Activated T-helper 1 cell treated with anti-CD3 and anti-CD28 coated beads, Interleukin-2, amount 50 U/mL, for 16 hours (primary cell): ENCODE measurements at regions not wholly inside any gene's neighbourhood (a gene's known extent, or its start where the extent isn't known, plus 50 kb on each side); places are given as distances from the start of the nearest gene placed in this dataset.

Source experiments
- DNase-seq, 2 donors: peaks; one replicate each; pipeline ENCODE4 v3.0.0-alpha.2; 2020; ENCODE audit warnings: low read depth in 1 of 2, low spot score in 1 of 2

DNA sequence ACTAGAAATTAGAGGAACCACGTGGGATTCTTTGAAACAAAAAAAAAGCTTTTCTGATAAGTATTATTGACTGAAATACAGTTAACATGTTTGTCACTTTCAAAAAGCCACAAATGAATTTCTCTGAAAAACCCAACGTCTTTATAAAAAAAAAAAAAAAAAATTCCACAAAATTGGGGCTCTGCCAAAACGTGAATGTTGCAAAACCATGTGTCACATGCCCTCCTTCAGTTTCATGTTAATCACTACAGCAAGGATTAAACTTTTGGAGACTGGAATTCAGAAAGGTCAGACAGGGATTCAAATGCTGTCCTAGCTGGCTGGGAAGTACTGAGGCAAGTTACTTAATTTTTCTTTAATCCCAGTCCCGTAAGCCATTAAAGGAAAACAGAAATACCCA lies 278.0 kb upstream of the KLF14 start:
- DNase-seq: no peak

GRCh38 chr7:131012477-131013031 lies 278.5 kb upstream of the KLF14 start:
- no peak for DNase-seq

- no peak for DNase-seq
These were observed 279.7 kb upstream of the KLF14 start for GRCh38 chr7:131013716-131014115.

GRCh38 chr7:131014906-131015656 lies 281.1 kb upstream of the KLF14 start:
- DNase-seq: no peak

DNA sequence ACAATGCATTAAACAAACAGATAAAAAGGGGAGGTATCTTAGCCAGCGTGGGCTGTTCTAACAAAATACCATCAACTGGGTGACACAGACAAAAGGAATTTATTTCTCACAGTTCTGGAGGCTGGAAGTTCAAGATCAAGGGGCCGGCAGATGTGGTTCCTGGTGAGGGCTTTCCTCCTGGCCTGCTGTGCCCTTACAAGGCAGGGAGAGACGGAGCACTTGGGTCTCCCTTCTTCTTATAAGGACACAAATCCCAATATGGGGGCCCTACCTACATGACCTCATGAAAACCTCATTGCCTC lies 281.6 kb upstream of the KLF14 start:
- no peak for DNase-seq

- no peak for DNase-seq
These were observed 282.2 kb upstream of the KLF14 start for GRCh38 chr7:131016230-131016629.

- DNase-seq: no peak
These were observed 285.3 kb upstream of the KLF14 start for GRCh38 chr7:131019351-131019750.

DNA sequence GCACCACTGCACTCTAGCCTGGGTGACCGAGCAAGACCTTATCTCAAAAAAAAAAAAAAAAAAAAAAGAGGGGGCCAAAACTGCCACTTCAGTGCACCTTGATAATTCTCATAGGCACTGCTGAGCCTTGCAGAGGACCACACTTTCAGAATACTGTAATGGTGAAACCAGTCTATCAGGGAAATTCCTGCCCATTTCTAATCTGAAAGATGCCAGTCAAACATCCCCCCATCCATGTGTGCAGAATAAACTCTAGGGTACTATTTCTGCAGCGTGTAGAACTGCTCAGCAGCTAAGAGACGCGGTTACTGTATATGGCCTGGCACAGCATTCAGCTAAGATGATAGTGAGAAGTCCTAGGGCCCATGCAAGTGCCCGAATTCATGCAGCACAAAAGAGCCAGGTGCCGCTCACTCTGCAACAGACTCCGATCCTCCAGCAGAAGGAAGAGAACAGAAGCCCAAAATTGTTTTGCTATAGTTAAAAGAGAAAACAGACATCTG lies 286.8 kb upstream of the KLF14 start:
- DNase-seq: no peak

DNA sequence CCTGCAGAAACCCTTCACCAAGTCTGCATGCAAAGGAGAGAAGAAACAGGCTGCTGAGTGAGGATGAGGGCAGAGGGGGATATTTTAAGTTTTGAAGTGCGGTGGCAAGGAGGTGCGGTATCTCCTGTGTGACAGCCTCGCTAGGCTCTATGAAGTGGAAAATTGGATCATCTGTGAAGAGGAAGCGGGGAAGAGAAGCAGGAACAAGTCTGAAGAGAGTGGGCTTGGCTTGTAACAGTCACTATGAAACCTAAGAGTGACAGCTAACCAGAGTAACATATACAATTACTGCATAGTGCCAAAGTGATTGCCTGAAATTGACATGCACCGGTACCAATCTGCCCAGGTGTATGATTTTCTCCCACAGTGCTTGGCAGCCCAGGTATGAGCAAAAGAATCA lies 287.5 kb upstream of the KLF14 start:
- no peak for DNase-seq

DNA sequence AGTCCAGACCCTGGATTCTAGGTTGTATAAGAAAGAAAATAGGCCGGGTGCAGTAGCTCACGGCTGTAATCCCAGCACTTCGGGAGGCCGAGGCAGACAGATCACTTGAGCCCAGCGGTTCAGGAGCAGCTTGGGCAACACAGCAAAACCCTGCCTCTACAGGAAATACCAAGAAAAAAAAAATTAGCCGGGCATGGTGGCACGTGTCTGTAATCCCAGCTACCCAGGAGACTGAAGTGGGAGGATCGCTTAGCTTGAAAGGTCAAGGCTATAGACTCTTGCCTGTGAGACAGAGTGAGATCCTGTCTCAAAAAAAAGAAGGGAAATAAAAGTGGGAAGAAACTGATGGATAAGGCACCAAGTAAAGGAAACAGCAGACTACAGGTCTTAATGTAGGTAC lies 287.9 kb upstream of the KLF14 start:
- no peak for DNase-seq

DNA sequence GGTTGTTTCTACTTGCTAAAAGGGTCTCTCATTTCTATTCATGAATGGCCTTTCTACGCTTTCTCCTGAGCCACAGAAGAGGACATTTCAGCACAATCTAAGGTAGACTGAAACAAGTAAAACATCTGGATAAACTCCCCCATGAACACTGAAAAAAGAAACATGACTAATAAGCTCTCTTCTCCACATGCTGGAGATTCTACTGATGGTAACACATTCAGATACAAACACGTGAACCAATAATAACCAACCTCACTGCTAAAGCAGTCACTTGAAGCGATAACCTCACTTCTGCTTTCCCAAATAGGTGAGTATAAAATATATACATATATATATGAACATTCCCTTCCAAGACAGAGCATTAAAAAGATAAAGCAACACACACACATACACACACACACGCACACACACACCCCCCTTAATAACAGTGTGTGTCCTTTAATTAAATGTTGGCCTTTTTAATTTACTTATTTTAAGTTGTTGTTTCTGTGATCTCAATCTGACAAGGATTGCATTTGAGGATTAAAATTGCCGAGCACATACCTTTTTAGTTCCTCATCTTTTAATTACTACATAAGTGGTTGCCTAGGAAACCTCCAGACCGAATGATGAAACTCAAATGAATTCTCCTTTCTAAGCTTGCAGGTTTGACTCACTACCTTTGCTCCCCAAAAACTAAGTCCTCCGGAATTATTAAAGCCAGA lies 292.4 kb upstream of the KLF14 start:
- no peak for DNase-seq

DNA sequence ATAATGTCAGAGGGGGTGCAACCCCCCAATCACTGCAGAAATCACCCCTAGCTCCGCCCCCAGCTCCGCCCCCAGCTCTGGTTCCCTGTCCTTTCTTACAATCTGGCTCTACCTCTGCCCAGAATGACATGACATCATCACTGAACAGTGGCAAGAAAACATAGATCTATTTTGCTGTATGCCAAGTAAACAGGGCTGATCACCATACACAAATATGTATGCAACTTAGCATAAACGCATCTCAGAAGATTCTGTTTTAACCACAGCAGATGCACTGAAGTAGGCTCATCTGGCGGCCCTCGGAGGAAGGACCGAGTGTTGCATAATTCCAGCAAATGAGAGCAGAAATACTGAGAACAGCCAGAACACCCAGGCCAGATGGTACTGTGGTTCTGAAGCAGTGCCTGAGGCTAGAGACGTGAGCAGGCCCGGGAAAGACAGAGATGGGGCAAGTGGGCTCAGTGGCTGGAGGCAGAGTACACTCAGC lies 293.3 kb upstream of the KLF14 start:
- DNase-seq: no peak

GRCh38 chr7:131028295-131028694 lies 294.3 kb upstream of the KLF14 start:
- no peak for DNase-seq

DNA sequence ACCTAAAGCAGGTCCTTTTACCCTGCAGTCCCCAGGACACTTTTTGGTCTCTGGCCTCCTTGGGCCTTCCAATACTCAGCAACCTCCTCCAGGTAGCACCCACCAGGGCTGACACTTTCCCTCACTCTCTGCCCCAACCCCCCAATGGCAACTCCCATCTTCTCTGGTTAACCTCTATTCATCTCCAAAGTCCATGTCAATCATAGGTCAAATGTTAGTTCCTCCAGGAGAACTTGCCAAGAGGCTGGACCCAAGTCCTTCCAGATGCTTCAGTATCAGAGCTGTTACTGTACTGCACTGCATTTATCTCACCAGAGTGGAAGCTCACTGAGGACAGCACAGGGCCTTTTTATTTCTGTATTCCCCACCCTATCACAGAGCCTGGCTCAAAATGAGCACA lies 295.0 kb upstream of the KLF14 start:
- no peak for DNase-seq

DNA sequence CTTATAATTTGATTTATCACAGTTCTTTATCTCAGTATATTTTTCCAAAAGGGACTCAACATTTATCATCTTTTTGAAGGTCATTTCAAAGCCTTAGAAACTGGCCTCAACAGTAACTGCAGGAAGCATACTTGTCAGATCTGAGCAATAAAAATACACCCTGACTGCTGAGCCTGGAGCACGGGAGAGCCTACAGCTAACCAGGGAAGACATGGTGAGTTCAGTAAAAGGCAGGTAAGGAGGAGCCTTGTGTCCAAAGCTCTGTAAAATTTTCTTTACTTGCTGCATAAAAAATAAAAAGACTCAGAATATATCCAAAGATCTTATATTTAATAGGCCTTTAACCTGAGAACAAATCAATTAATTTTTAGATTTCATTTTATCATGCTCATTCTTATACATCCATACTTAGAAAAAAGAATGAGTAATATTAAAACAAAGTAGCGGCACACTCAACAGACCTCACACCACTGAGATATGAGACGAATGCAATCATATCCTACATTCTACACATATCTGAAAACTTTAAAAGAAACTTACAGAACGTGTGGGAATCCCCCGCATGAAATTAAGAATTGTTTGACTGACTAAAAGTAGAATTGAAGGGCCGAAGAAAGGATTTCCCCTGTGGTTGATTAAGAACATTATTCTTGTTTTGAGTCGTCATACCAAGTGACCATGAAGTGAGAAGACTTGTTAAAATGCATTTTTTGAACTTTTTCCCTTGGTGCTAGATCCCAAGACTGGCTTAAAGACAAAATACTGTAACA lies 296.4 kb upstream of the MKLN1 start:
- no peak for DNase-seq

- DNase-seq: no peak
These were observed 294.9 kb upstream of the MKLN1 start for GRCh38 chr7:131032786-131033185.

DNA sequence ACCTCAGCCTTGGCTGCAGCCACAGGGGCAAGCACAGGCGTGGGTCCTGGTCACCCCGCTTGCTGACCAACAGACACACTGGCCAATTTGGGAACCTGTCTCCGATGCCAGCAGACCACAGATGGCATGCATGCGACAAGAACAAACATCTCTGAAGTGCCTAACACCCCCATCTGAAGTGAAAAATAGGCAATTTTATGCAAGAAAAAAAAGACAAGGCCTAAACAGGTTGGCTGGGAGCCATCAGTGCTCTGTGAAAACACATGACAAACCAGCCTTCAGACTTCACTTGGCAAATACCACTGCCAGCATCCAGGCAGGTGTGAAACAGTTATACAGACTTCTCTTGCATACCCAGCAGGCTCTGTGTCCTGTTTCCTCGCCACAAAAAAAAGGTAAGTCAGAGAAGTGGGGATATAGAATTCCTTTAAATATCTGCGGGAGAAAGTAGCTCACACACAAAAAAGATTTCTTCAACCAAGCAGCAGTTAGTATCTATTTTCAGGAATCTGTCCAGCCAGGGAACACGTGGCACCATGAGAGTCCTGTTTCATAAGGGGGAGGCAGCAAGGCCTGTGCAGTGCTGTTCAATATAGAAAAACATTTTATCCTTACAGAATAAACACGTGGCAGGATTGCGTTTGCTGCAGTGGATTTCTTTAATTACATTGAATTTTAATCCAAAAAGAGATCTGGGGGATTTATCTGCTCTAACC lies 293.4 kb upstream of the MKLN1 start:
- no peak for DNase-seq

DNA sequence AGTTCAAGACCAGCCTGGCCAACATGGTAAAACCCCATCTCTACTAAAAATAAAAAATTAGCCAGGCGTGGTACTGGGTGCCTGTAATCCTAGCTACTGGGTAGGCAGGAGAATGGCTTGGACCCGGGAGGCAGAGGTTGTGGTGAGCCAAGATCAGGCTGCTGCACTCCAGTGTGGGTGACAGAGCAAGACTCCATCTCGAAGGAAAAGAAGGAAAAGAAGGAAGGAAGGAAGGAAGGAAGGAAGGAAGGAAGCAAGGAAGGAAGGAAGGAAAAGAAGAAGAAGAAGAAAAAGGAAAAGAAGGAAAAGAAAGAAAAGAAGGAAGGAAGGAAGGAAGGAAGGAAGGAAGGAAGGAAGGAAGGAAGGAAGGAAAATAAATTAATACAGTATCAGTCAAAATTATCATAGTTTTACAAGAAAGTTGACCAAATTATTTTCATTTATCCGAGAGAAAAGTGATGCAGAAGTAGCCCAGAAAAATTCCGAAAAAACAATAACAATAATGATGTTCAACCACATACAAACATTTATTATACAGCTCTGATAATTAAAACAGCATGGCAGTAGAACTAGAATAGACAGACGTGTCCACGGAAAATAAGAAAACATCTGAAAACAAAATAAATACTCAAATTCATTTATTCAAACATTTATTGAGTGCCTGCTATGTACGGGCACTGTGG lies 292.4 kb upstream of the MKLN1 start:
- DNase-seq: no peak

- no peak for DNase-seq
These were observed 289.5 kb upstream of the MKLN1 start for GRCh38 chr7:131038153-131038552.

- DNase-seq: no peak
These were observed 288.3 kb upstream of the MKLN1 start for GRCh38 chr7:131039355-131039762.
